Activated CD8-positive, alpha-beta memory T cell treated with anti-CD3 and anti-CD28 coated beads, Interleukin-2, amount 10 ng/mL, durations not matched to agents 7 days and 5 days (primary cell): ENCODE measurements at regions not wholly inside any gene's neighbourhood (a gene's known extent, or its start where the extent isn't known, plus 50 kb on each side); places are given as distances from the start of the nearest gene placed in this dataset.

Source experiments
- ATAC-seq: fragments of 150-1000 bp; cut with Tn5 transposase; one replicate; pipeline ENCODE4 v1.10.0; 2021; ENCODE audit warnings: moderate library complexity
- CTCF ChIA-PET: fragments of 350-600 bp; sonication (Branson Sonifier 250); formaldehyde crosslinking; loops from one replicate; lab custom pipeline; 2021; ENCODE audit warnings: antibody characterized with exemption; lab: Charles Lee
- DNase-seq: peaks from one replicate; pipeline ENCODE4 v3.0.0-alpha.2; 2020
- H3K27ac Mint-ChIP-seq: one replicate; pipeline ENCODE4 v1.8.0; 2021; ENCODE audit warnings: mild to moderate bottlenecking, mixed read lengths
- H3K27me3 Mint-ChIP-seq: one replicate; pipeline ENCODE4 v1.8.0; 2021; ENCODE audit warnings: mixed read lengths
- H3K36me3 Mint-ChIP-seq: one replicate; pipeline ENCODE4 v1.8.0; 2021; ENCODE audit warnings: mild to moderate bottlenecking, mixed read lengths
- H3K4me1 Mint-ChIP-seq: one replicate; pipeline ENCODE4 v1.8.0; 2021; ENCODE audit warnings: mixed read lengths
- H3K4me3 Mint-ChIP-seq: one replicate; pipeline ENCODE4 v1.8.0; 2021; ENCODE audit warnings: mild to moderate bottlenecking, moderate library complexity, mixed read lengths
- H3K9me3 Mint-ChIP-seq: one replicate; pipeline ENCODE4 v1.8.0; 2022; ENCODE audit warnings: low read depth, mixed read lengths

DNA sequence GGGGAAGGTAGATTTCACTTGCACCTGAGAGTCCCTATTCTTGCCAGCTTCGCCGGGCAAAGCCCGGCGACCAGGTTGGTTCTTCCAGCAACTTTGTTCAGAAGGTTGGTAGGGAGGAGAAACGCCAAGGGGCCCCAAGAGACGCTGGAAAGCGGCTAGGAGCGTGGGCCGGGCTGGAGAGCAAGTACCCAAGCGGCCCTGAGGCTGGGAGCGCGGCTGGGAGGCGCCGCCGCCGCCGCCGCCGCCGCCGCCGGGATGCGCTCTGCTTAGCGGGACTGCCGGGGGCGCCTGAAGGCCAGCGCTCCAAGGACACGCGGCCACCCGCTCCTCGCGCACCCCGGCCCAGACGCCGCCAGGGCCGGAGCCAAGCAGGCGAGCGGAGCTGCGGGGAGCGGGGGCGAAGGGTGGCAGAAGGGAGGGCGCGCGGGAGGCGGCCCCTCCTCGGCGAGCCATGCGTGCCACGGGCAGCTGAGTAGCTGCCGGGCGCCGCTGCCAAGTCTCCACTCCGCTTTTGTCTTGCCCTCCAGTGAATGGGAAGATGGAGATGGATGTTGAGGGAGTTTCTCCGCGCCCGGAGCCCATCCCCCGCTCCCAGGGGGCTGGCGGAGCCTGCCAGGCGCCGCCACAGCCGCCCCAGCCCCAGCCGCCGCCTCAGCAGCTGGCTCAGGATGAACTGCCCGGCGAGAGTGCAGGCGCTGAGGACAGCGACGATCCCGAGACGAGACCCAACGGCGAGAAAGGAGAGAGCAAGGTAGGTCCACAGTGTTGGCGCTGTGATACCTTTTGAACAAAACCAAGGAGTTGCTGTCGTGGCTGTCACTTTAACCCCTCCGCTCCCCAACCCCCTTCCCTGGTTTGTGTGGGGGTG lies 227.4 kb upstream of the AZI2 start:
- ATAC-seq (no peak), DNase-seq (no peak)
- Mint-ChIP-seq H3K27me3 (peaks cover 61% of the 10 kb centered on the region), H3K36me3 (no peaks in the 10 kb centered on the region), H3K4me3 (no peak overlapping the region), H3K9me3 (no peaks in the 10 kb centered on the region), H3K4me1 (peaks cover 2% of the 10 kb centered on the region), H3K27ac (peak overlapping the region; percentile 11)
- CTCF ChIA-PET, result no interaction called here

GRCh38 chr3:28576614-28577200 lies 228.1 kb upstream of the AZI2 start:
- Mint-ChIP-seq H3K27ac (peak overlapping the region; percentile 11), H3K27me3 (peaks cover 61% of the 10 kb centered on the region), H3K36me3 (no peaks in the 10 kb centered on the region), H3K4me1 (peaks cover 2% of the 10 kb centered on the region), H3K4me3 (no peak overlapping the region), H3K9me3 (no peaks in the 10 kb centered on the region)
- no peak for DNase-seq
- CTCF ChIA-PET, result no interaction called here
- ATAC-seq, result no peak

GRCh38 chr3:28577941-28578500 lies 229.4 kb upstream of the AZI2 start:
- no peak for DNase-seq
- no peak overlapping the region for H3K4me3 Mint-ChIP-seq
- H3K27me3 Mint-ChIP-seq, result peaks cover 60% of the 10 kb centered on the region

DNA sequence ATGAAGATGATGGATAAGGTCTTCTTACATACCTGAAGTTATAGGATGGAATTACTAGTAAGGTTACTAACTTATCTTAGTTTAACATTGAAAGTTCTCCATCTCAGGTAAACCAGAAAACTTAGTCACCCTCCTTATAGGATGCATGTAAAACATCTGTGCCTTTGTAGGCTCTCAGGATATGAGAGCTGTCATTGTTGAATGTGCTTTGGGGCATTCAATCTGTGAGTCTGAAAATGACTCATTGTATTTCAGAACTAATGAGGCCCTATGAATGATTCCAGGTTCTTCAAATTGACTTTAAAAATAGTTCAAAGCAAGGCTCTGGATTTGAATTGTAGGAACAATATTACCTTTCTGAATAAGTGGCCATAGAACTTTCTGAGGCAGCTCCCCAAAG lies 237.7 kb upstream of the AZI2 start:
- CTCF ChIA-PET, result interaction anchor here (1.1 kb wide), 1 partner anchor 8 kb away, joined by 4 read pairs; no protein-coding TSS in a partner anchor
- no peak for ATAC-seq

More at GRCh38 chr3:28577941-28578500, 229.4 kb upstream of the AZI2 start:
- H3K9me3 Mint-ChIP-seq, result no peaks in the 10 kb centered on the region
- no peaks in the 10 kb centered on the region for H3K36me3 Mint-ChIP-seq
- ATAC-seq, result no peak
- H3K27ac Mint-ChIP-seq, result no peak overlapping the region
- CTCF ChIA-PET, result no interaction called here
- H3K4me1 Mint-ChIP-seq, result peaks cover 2% of the 10 kb centered on the region

DNA sequence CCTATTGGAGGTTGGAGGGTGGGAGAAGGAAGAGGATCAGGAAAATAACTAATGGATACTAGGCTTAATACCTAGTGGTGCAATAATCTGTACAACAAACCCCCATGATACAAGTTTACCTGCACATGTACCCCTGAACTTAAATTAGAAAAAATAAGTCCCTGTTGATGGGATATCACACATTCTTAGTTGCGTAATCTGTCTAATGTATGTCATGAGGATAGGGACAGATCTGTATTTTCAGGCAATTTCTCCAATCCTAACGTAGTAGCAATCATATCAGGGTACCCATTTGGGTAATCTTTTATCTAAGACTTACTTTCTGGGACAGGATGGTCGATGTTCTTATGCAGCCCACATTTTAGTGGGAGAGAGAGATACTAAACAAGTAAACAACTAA lies 239.1 kb upstream of the AZI2 start:
- Mint-ChIP-seq H3K9me3 (no peaks in the 10 kb centered on the region), H3K36me3 (no peaks in the 10 kb centered on the region), H3K27ac (no peak overlapping the region), H3K4me1 (no peaks in the 10 kb centered on the region), H3K27me3 (peaks cover 4% of the 10 kb centered on the region), H3K4me3 (no peak overlapping the region)
- ATAC-seq (no peak), DNase-seq (no peak)
- CTCF ChIA-PET, result no interaction called here

More for the DNA sequence above, 237.7 kb upstream of the AZI2 start:
- no peak for DNase-seq
- Mint-ChIP-seq H3K27me3 (peaks cover 4% of the 10 kb centered on the region), H3K36me3 (no peaks in the 10 kb centered on the region), H3K9me3 (no peaks in the 10 kb centered on the region), H3K4me1 (no peaks in the 10 kb centered on the region), H3K27ac (no peak overlapping the region), H3K4me3 (no peak overlapping the region)

GRCh38 chr3:28590216-28590615 lies 241.6 kb upstream of the AZI2 start:
- DNase-seq, result no peak

GRCh38 chr3:28590860-28591259 lies 242.2 kb upstream of the AZI2 start:
- Mint-ChIP-seq H3K36me3 (no peaks in the 10 kb centered on the region), H3K27me3 (no peaks in the 10 kb centered on the region), H3K4me1 (no peaks in the 10 kb centered on the region), H3K27ac (no peak overlapping the region), H3K4me3 (no peak overlapping the region), H3K9me3 (no peaks in the 10 kb centered on the region)
- no peak for DNase-seq
- ATAC-seq, result no peak
- CTCF ChIA-PET, result no interaction called here

More at GRCh38 chr3:28590216-28590615, 241.6 kb upstream of the AZI2 start:
- Mint-ChIP-seq H3K4me1 (no peaks in the 10 kb centered on the region), H3K36me3 (no peaks in the 10 kb centered on the region), H3K9me3 (no peaks in the 10 kb centered on the region), H3K27me3 (no peaks in the 10 kb centered on the region), H3K27ac (no peak overlapping the region), H3K4me3 (no peak overlapping the region)
- CTCF ChIA-PET, result no interaction called here
- ATAC-seq, result no peak

- CTCF ChIA-PET, result no interaction called here
- Mint-ChIP-seq H3K9me3 (no peaks in the 10 kb centered on the region), H3K27ac (no peak overlapping the region)
Measured at GRCh38 chr3:28595372-28595771, 246.7 kb upstream of the AZI2 start.

GRCh38 chr3:28597452-28597851 lies 248.8 kb upstream of the AZI2 start:
- H3K4me3 Mint-ChIP-seq, result no peak overlapping the region
- H3K36me3 Mint-ChIP-seq, result no peaks in the 10 kb centered on the region
- CTCF ChIA-PET, result no interaction called here
- H3K27me3 Mint-ChIP-seq, result no peaks in the 10 kb centered on the region
- DNase-seq, result no peak
- H3K27ac Mint-ChIP-seq, result no peak overlapping the region
- ATAC-seq, result no peak
- no peaks in the 10 kb centered on the region for H3K4me1 Mint-ChIP-seq
- H3K9me3 Mint-ChIP-seq, result no peaks in the 10 kb centered on the region

More at GRCh38 chr3:28595372-28595771, 246.7 kb upstream of the AZI2 start:
- ATAC-seq (no peak), DNase-seq (no peak)
- no peaks in the 10 kb centered on the region for H3K4me1 Mint-ChIP-seq
- H3K27me3 Mint-ChIP-seq, result no peaks in the 10 kb centered on the region
- H3K36me3 Mint-ChIP-seq, result no peaks in the 10 kb centered on the region
- no peak overlapping the region for H3K4me3 Mint-ChIP-seq

GRCh38 chr3:28598165-28598564 lies 249.5 kb upstream of the AZI2 start:
- Mint-ChIP-seq H3K27ac (no peak overlapping the region), H3K4me3 (no peak overlapping the region), H3K36me3 (no peaks in the 10 kb centered on the region), H3K9me3 (no peaks in the 10 kb centered on the region), H3K27me3 (no peaks in the 10 kb centered on the region), H3K4me1 (no peaks in the 10 kb centered on the region)
- ATAC-seq (no peak), DNase-seq (no peak)
- CTCF ChIA-PET, result no interaction called here

GRCh38 chr3:28601291-28601690 lies 252.7 kb upstream of the AZI2 start:
- no peaks in the 10 kb centered on the region for H3K36me3 Mint-ChIP-seq
- CTCF ChIA-PET, result no interaction called here
- H3K4me3 Mint-ChIP-seq, result no peak overlapping the region
- DNase-seq (no peak), ATAC-seq (no peak)
- no peaks in the 10 kb centered on the region for H3K9me3 Mint-ChIP-seq
- no peak overlapping the region for H3K27ac Mint-ChIP-seq
- no peaks in the 10 kb centered on the region for H3K27me3 Mint-ChIP-seq
- no peaks in the 10 kb centered on the region for H3K4me1 Mint-ChIP-seq

- Mint-ChIP-seq H3K9me3 (no peaks in the 10 kb centered on the region), H3K27ac (no peak overlapping the region), H3K27me3 (no peaks in the 10 kb centered on the region), H3K36me3 (no peaks in the 10 kb centered on the region), H3K4me1 (no peaks in the 10 kb centered on the region), H3K4me3 (no peak overlapping the region)
- no peak for DNase-seq
- no peak for ATAC-seq
- CTCF ChIA-PET, result no interaction called here
Measured at GRCh38 chr3:28606283-28606682, 257.7 kb upstream of the AZI2 start.

DNA sequence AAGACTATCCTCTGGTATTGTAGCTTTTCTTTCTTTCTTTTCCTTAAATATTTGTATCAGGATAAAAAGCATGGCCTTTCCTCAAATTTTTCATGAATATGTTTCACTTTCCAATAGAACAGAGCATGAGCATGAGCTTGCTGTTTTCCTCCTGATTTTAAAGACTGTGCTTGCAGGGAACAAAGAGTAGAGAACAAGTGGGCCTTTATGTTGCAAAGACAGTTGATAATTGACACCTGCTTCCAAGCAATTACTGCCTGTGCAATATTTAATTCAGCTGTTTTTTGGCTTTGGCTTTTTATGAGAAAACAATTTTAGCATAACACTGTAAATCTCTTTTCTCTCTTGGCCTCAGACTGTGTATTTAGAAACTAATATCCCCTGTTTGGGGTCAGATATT lies 263.6 kb upstream of the AZI2 start:
- no peaks in the 10 kb centered on the region for H3K36me3 Mint-ChIP-seq
- ATAC-seq, result no peak
- no peak overlapping the region for H3K4me3 Mint-ChIP-seq
- no peak for DNase-seq
- H3K9me3 Mint-ChIP-seq, result no peaks in the 10 kb centered on the region
- H3K27ac Mint-ChIP-seq, result no peak overlapping the region
- H3K27me3 Mint-ChIP-seq, result no peaks in the 10 kb centered on the region
- no peaks in the 10 kb centered on the region for H3K4me1 Mint-ChIP-seq
- CTCF ChIA-PET, result no interaction called here
